Liver (tissue), 3 donors: ENCODE measurements at regions not wholly inside any gene's neighbourhood (a gene's known extent, or its start where the extent isn't known, plus 50 kb on each side); places are given as distances from the start of the nearest gene placed in this dataset.

Experiments
- FOXA1 ChIP-seq: IDR thresholded peaks from 2 replicates; pipeline ENCODE4 v1.6.1; 2016; ENCODE audit warnings: antibody characterized with exemption
- NR2F2 ChIP-seq: IDR thresholded peaks from 2 replicates; pipeline ENCODE4 v1.6.1; 2016; ENCODE audit warnings: antibody characterized with exemption
- RAD21 ChIP-seq, 2 donors: IDR thresholded peaks; 2 replicates each; pipeline ENCODE4 v1.6.1; 2016; ENCODE audit warnings: antibody characterized with exemption in 2 of 2, mild to moderate bottlenecking in 2 of 2
- RXRA ChIP-seq, 2 donors: IDR thresholded peaks; 2 replicates each; pipeline ENCODE4 v1.6.1; 2017 to 2018; ENCODE audit warnings: antibody characterized with exemption in 2 of 2, mild to moderate bottlenecking in 1 of 2
- SP1 ChIP-seq: IDR thresholded peaks from 2 replicates; pipeline ENCODE4 v1.6.1; 2018; ENCODE audit warnings: antibody characterized with exemption, mild to moderate bottlenecking
- TF ChIP-seq, protein P1 (sequence below): IDR thresholded peaks from 2 replicates; pipeline ENCODE4 v1.6.1; 2016; ENCODE audit warnings: antibody characterized with exemption
- TF ChIP-seq, protein P2 (sequence below): fragments of 150-350 bp; IDR thresholded peaks from 2 replicates; pipeline ENCODE4 v1.5.1; 2017; ENCODE audit warnings: improper control_type of control experiment, low read depth, low read length; ENCODE audit not compliant: missing input control
- donor health status: healthy.
- donor health status: healthy.

DNA sequence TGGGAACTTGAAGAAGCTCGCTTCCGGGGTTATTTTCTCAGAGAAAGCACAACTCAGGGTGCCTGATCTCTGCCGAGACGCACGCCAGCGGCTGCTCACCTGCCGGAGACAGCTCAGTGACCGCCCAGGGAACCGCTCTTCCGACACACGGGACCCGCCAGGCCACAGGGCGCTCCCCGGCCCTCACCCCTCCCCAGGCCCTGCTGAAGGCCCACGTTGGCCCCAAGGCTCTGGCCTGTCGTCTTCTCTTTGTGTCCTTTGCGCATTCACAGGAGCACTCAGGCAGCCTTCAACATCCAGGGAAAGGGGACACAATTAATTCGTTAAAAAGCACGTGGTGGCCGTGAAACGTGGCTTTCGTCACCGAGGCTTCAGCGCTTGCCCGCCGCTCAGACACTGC lies 276.3 kb upstream of the SALL3 start:
- TF ChIP-seq, protein P1, sequence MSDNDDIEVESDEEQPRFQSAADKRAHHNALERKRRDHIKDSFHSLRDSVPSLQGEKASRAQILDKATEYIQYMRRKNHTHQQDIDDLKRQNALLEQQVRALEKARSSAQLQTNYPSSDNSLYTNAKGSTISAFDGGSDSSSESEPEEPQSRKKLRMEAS, result no peak
- TF ChIP-seq SP1 (no peak), RAD21 (IDR thresholded peaks at IDR 0.05) (no peak), RXRA (IDR thresholded peaks at IDR 0.05) (no peak), NR2F2 (no peak), FOXA1 (no peak)
- TF ChIP-seq, protein P2, sequence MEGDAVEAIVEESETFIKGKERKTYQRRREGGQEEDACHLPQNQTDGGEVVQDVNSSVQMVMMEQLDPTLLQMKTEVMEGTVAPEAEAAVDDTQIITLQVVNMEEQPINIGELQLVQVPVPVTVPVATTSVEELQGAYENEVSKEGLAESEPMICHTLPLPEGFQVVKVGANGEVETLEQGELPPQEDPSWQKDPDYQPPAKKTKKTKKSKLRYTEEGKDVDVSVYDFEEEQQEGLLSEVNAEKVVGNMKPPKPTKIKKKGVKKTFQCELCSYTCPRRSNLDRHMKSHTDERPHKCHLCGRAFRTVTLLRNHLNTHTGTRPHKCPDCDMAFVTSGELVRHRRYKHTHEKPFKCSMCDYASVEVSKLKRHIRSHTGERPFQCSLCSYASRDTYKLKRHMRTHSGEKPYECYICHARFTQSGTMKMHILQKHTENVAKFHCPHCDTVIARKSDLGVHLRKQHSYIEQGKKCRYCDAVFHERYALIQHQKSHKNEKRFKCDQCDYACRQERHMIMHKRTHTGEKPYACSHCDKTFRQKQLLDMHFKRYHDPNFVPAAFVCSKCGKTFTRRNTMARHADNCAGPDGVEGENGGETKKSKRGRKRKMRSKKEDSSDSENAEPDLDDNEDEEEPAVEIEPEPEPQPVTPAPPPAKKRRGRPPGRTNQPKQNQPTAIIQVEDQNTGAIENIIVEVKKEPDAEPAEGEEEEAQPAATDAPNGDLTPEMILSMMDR, result no peak
